Epithelial cell of prostate (primary cell): ENCODE measurements at regions not wholly inside any gene's neighbourhood (a gene's known extent, or its start where the extent isn't known, plus 50 kb on each side); places are given as distances from the start of the nearest gene placed in this dataset.
"Not testable (repeated sequence)": the region's sequence is repeated elsewhere in the genome, so short reads cannot be mapped to it uniquely, and the experiment has no call there.

Source experiments
- DNase-seq: peaks from one replicate; pipeline ENCODE4 v3.0.0-alpha.2; 2011; ENCODE audit warnings: low read depth, low spot score
- H3K27ac ChIP-seq: fragments of 450-650 bp; 2 replicates; pipeline ENCODE4 v1.5.1; 2017; ENCODE audit warnings: mild to moderate bottlenecking

DNA sequence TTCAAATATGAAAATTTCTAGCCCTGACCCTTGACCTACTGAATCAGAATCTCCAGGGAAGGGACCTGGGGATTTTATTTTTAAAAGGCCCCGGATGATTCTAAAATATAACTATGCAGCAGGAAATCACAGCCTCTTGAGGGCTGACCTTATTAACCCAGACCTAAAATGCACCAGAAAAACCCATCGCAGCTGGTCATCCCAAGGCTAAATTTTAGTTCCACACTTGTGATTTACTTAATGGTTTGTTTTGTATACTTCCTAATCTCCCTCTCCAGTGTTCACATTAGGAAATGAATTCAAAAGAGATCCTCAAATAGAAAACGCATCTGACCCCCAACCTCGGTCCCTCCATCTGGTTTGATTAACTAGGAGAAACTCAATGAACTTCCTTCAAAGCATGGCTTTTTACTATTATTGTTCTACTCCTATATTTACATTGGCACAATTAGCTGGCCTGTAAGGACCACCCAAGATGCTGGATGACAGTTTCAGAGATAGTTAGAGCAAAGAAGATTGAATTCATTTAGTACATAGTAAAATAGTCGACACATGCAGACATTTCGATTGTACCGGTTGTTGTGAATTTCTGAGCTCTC is 147.8 kb upstream of the MED14 start:
- H3K27ac ChIP-seq = no peak overlapping the region
- no peak for DNase-seq

DNA sequence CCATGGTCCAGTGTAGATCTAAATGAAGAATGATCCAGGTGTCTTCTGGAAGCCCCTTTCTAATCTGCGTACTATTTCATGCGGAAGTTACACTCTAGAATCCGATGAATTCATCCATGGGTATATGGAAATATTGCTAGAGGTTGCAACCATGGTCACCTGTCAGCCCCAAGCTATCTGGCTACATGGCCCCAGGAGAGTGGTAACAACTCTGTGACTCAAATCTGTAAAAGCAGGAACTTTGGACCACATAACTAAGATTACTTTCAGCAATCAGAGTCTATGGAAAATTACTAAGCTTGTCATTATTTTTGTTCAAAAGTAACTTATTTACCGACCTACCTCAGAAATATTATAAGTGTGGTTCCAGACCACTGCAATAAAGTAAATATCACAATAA is 150.6 kb upstream of the MED14 start:
- H3K27ac ChIP-seq = no peak overlapping the region
- DNase-seq = no peak

DNA sequence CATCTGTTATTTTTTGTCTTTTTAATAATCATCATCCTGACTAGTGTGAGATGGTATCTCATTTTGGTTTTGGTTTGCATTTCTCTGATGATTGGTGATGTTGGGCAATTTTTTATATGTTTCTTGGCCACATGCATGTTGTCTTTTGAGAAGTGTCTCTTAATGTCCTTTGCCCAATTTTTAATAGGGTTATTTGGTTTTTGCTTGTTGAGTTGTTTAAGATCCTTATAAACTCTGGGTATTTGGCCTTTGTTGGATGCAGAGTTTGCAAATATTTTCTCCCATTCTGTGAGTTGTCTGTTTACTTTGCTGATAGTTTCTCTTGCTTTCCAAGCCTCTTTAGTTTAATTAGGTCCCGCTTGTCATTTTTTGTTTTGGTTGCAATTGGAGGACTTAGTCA is 152.1 kb upstream of the MED14 start:
- no peak for DNase-seq
- no peak overlapping the region for H3K27ac ChIP-seq

DNA sequence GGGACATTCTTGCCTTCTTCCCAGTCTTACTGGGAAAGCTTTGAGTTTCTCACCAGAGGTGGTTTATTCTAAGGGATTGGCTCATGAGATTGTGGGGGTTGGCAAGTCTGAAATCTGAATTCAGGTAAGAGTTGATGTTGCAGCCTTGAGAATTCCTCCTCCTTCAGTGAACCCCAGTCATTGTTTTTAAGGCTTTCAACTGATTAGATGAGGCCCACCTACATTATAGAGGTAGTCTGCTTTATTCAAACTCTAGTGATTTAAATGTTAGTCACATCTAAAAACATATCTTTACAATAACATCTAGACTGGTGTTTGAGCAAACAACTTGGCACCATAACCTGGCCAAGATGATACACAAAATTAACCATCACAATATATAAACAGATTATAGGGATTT is 156.5 kb upstream of the MED14 start:
- H3K27ac ChIP-seq = no peak overlapping the region
- no peak for DNase-seq

DNA sequence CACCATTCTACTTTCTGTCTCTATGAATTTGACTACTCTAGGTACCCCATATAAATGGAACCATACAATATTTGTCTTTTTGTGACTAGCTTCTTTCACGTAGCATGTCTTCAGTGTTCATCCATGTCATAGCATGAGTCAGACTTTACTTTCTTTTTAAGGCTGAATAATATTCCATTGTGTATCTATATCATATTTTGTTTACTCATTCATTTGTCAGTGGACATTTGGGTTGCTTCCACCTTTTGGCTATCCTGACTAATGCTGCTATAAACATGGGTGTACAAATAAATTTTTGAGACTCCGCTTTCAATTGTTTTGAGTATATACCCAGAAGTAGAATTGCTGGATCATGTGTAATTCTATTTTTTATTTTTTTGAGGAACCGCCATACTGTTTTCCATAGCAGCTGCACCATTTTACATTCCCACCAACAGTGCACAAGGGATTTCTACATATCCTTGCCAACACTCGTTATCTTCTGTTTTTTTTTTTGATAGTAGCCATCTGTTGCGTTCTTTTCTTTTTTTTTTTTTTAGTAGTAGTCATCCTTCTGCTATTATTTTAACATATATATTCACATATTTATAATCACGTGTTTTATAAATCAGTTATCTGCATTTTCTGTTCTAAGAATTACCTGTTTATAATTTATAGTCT is 158.0 kb upstream of the MED14 start:
- no peak overlapping the region for H3K27ac ChIP-seq
- DNase-seq = no peak

DNA sequence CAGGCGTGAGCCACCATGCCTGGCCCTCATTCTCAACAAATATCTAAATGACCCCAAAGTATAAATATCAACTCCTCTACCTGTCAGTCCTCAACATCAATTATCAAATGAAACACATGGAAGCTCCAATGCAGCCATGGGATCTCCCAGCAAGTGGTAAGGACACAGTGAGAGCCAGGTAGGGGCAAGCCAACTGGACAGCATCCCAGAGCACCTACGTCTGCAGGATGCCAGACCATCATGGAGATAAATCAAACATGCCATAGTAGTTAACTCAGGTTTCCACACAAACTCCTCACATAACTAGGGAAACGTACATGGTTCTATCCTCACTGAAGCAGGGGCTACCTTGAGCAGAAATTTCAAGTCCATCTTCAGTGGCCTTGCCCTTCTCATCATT is 159.9 kb upstream of the MED14 start:
- no peak overlapping the region for H3K27ac ChIP-seq

DNA sequence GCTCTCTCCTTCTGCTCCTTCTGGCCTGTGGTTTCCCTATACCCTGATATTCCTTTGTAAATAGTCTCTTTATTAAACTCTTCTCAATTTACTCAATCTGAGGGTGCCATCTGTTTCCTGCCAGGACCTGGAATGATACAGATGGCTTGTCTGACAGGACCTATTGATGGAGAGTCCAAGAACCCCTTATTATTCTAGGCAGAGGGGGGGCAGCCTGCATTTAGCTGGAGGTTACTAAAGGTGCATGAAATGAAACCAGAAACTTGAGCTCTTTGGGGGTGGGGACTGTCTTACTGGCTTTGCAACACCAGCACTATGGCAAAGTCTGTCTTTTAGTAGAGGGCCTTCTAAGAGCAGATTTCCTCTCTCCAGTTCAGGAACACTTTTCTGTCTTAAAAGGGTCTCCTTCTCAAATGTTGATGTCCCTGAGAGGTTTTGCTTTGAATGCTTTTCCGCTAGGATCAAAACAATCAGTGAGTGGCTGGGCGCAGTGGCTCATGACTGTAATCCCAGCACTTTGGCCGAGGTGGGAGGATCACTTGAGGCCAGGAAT is 162.5 kb upstream of the MED14 start:
- H3K27ac ChIP-seq = no peak overlapping the region
- no peak for DNase-seq

More for the DNA sequence above, 159.9 kb upstream of the MED14 start:
- DNase-seq = no peak

DNA sequence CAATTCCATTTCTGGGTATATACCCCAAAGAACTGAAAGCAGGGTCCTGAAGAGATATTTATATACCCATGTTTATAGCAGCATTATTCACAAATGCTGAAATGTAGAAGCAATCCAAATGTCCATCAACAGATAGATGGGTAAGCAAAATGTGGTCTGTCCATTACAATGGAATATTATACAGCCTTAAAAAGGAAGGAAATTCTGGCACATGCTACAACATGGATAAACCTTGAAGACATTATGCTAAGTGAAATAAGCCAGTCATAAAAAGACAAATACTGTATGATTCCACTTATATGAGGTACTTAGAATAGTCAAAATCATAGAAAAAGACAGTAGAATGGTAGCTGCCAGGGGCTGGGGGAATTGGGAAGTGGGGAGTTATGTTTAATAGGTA is 169.4 kb upstream of the MED14 start:
- DNase-seq, H3K27ac ChIP-seq: not testable (repeated sequence)

DNA sequence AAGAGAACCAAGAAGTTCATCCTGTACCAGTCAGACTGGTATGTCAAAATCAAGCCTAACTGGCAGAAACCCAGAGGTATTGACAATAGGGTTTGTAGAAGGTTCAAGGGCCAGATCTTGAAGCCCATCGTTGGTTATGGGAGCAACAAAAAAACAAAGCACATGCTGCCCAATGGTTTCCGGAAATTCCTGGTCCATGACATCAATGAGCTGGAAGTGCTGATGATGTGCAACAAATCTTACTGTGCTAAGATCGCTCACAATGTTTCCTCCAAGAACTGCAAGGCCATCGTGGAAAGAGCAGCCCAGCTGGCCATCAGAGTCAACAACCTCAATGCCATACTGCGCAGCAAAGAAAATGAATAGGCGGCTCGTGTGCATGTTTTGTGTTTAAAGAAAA is 172.7 kb upstream of the MED14 start:
- no peak for DNase-seq

DNA sequence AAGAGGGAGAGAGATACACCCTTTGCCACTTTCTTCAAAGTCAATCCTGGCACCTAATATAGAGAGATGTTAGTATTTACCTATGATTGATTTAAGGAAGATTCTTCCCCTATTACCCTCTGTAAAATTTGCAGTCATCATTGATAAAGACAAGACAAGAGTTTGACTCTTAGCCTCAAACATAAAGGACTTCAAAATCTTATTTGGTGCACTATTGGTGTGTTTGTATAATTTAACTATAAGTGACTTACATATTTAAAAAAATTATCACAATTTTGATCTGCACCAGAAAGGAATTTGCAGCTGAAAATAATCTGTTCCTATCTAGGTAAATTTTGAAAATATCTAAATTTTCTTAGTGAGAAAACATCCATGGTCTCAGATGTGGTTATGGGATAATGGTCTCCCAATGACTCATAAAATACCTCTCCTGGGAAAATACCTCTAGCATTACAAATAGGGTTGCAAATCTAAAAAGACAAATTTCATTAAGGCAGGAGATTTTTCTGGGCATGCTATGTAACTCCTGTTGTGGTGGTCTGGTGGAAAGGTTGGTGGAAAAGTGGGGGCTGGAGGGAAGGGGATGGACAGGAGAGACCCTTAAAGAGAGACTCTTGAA is 173.6 kb upstream of the MED14 start:
- H3K27ac ChIP-seq = peak overlapping the region; percentile 80
- no peak for DNase-seq

More for the DNA sequence above, 172.7 kb upstream of the MED14 start:
- H3K27ac ChIP-seq = no peak overlapping the region

DNA sequence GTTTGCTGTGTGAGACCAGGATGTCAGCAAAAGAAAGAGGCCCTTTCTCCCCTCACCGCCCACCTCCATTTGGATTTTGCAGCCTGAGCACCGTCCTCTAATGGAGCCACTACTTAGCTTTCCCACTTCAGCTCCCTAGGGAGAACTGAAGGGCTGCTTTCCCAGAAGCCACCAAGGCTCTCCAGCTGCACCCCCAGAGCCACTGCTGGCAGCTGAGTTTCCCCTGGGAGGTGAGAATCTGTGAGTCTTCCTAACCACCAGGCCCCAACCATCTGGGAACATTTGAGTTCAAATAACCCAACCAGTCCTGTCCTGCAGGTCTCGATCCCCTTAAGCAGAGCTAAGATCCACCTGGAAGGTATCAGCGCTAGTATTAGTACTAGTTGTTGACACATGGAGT is 173.1 kb upstream of the USP9X start:
- no peak for DNase-seq
- peak overlapping the region; percentile 39 for H3K27ac ChIP-seq

DNA sequence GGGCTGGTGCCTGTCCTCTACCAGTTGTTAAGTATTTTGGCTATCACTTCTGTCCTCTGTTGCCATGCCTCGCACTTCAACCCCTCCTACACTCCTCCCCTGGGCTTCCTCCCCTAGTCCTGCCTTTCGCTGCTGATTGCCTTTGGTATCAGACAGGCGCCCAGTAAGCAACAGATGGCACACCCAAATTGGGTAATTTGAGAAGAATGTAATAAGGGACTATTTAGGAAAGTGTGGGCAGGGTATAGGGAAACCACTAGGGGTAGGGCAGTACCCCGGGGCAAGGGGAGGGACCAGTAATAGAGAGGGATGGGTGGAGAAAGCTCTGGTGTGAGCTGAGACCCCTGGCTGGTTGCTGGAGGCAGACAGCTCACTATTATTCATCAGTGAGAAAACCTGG is 172.7 kb upstream of the USP9X start:
- no peak for DNase-seq
- peak overlapping the region; percentile 39 for H3K27ac ChIP-seq

DNA sequence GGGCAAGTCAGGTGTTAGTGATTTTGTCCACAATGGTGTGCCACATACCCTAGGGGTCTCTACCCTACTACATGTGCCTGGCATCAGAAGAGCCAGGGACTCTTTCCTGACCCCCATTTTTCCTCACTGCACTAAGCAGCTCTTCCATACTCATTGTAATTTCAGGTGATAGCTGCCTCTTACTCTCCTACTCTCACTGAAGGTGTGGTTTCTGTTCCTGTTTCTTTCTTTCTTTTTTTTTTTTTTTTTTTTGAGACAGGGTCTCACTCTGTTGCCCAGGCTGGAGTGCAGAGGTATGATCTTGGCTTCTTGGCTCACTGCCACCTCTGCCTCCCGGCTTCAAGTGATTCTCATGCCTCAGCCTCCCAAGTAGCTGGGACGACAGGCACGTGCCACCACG is 164.9 kb upstream of the USP9X start:
- DNase-seq = no peak
- H3K27ac ChIP-seq = no peak overlapping the region

DNA sequence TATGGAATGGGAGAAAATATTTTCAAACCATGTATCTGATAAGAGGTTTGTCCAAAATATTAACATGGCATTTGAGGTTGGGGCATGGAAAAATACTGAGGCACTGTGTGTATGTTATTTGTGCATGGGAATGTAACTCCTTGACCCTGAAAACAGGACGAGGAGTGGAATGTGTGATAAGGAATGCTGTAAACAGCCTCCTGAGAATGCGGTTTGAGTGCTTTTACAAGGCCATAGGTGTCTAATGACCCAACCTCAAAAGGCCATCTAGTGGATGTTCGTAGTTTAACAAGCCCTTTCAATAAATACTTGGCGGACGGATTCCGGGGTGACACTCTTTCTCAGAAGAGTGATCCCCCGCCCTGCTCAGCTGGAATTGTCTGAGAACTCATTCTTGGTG is 162.9 kb upstream of the USP9X start:
- DNase-seq = no peak
- no peak overlapping the region for H3K27ac ChIP-seq

DNA sequence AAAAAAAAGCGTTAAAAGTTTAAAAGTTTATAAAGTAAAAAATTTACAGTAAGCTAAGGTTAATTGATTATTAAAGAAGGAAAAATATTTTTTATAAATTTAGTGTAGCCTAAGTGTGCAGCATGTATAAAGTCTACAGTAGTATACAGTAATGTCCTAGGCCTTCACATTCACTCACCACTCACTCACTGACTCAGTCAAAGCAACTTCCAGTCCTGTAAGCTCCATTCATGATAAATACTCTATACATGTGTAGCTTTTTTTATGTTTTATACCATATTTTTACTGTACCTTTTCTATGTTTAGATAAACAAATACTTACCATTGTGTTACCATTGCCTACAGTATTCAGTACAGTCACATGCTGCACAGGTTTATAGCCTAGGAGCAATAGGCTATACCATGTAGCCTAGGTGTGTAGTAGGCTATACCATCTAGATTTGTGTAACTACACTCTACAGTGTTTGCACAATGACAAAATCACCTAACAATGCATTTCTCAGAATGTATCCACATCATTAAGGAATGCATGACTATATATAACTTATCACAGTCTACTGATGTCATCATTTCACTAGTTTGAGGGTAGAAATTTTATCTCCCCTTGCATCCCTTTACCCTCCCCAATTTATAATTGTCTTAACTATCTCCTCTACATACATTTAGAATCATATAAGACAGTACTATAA is 158.4 kb upstream of the USP9X start:
- not testable (repeated sequence) for DNase-seq

DNA sequence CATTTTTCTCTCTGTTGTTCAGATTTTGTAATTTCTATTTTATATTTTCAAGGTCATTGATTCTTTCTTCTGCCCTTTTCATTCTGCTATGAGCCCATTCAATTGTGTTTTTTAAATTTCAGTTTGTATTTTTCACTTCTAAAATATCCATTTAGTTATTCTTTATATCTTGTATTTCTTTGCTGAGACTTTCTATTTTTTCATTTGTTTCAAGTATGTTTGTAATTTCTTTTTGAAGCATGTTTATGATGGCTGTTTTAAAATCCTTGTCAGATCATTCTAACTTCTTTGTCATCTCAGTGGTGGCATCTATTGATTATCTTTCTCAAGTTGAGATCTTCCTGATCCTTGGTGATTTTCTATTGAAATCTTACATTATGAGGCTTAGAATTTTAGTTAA is 157.2 kb upstream of the USP9X start:
- no peak overlapping the region for H3K27ac ChIP-seq
- DNase-seq = no peak

More for the DNA sequence above, 158.4 kb upstream of the USP9X start:
- H3K27ac ChIP-seq = peak overlapping the region; percentile 63

DNA sequence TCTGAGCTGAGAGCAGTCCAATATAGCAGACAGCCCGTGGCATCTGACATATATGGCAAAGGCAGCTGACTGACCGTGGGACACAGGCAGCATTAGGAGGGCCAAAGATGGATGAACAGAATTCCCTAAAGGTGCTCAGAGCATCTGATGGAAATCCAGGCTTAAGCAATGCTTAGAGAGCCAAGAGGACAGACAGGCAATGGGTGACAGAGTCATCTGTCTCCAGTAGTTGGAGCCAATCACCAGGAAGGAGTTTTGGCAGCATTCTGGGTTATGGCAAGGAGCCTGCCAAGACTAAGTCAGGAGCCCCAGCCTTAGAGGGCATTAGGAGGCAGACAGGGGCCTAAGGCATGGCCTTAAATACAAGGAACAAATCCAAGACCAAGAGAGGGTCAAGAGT is 153.3 kb upstream of the USP9X start:
- no peak for DNase-seq
- no peak overlapping the region for H3K27ac ChIP-seq

DNA sequence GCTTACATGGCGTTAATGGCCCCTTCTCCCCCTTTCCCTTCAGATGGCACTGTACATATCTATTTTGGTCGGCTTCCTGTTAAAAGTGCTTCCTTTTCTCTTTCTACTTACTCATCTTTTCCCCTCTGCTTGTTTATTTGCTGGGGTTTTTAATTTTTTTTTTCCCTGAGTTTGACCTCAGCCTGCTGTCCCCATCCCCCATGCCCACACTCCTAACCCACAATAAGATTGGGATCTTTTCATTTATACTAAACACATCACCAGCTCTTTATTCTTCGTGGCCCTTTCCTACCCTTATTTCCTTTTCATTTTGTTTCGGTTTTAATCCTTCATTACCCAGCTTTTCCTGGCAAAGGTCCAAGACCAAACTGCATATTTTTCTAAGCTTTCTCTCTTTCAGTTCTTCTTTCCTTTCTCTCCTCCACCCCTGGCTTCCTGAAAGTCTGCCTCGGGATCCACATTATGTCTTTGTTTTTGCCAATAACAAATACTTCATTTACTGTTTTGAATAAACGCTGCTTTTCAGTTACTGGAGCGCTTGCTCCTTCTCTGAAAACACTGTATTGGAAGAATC is 152.0 kb upstream of the USP9X start:
- H3K27ac ChIP-seq = no peak overlapping the region
- DNase-seq = no peak

DNA sequence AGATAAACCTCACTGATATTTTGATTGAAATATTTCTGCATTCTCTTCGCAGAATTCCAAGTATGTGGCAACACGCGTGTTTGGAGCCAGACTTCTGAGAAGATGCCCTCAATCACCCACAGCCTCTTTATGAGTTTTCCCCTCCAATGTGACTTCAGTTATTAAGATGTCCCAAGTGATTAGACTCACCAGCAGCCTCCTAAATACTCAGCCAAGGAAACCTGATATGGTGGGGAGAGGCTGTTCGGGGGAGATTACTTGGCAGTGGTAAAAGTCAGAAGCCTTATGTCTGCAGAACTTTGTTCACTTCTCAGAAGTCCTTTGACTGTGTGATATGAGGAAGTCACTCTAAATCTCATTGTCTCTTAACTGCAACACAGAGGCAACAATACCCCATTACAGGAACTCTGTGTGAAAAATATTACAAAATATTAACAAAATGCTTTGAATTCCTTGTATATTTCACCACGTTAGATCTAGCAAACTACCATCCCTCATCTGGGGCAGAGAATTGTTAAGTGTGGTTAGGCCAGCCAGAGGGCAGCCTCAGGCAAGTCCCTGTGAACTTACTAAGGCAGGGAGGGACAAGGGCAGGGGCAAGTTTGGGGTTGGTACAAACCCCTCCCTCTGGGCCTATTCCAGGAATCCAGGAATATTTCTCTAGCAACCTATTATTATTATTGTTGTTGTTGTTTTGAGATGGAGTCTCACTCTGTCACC is 151.4 kb upstream of the USP9X start:
- DNase-seq = no peak
- no peak overlapping the region for H3K27ac ChIP-seq

DNA sequence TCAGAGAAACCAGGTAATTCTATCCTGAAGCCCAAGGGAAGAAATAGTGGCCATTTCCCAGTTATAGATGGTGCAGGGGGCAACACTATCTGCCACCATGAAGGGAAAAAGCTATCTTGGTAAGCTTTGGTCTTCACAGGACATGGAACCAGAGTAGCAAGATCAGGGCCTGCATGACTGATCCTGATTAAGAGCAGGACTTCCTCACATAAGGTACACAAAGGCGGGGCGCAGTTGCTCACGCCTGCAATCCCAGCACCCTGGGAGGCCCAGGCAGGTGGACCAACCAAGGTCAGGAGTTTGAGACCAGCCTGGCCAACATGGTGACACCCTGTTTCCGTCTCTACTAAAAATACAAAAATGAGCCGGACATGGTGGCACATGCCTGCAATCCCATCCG is 148.4 kb upstream of the USP9X start:
- no peak overlapping the region for H3K27ac ChIP-seq
- no peak for DNase-seq
